GM19467 (cell line): ENCODE measurements at regions not wholly inside any gene's neighbourhood (a gene's known extent, or its start where the extent isn't known, plus 50 kb on each side); places are given as distances from the start of the nearest gene placed in this dataset.

Source experiments
- ATAC-seq: cut with Tn5 transposase; IDR thresholded peaks from one replicate; pipeline ENCODE4 v1.9.1; 2021; ENCODE audit warnings: mild to moderate bottlenecking, moderate library complexity; ENCODE audit not compliant: unreplicated experiment

DNA sequence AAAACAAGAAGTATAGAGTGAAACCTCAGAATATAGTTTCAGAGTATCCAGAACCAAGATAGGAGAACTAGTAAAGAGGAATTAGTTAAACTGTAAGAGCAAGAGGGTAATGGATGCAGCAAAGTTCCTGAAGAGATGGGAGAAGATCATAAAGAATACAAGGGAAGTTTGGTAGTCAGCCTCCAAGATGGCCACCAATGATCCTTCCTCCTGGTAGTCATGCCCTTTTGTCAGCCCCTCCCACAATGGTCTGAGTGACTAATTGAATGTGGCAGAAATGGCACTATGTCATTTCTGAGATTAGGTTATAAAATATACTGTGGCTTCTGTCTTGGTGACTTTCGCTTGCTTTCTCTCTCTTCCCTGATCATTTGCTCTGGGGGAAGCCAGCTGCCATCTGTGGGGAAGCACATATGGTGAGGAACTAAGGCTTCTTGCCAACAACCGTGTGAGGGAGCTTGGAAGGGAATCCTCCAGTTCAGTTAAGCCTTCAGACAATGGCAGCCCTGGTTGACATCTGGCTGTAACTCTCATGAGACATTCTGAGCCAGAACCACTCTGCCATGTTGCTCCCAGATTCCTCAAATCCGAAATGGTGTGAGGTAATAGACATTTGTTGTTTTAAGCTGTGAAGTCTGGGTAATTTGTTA, 55.3 kb upstream of the AMN1 start:
- ATAC-seq, result no peak

DNA sequence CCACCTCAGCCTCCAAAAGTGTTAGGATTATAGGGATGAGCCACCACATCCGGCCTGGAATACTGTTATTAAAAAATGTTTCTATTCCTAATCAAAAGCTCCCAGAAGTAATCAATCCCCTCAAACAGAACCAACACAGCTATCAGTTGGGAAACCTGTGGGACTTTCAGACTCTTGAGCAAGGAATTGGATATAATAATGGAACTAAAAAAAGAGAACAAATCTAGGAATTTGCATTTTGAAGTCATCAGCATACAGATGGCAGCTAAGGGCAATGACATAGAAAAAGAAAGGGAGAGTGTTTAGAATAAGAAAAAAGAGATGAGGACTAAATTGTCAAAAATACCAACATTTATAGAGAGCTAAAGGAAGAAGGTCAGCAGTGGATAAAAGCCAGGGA, 54.7 kb upstream of the AMN1 start:
- no peak for ATAC-seq

DNA sequence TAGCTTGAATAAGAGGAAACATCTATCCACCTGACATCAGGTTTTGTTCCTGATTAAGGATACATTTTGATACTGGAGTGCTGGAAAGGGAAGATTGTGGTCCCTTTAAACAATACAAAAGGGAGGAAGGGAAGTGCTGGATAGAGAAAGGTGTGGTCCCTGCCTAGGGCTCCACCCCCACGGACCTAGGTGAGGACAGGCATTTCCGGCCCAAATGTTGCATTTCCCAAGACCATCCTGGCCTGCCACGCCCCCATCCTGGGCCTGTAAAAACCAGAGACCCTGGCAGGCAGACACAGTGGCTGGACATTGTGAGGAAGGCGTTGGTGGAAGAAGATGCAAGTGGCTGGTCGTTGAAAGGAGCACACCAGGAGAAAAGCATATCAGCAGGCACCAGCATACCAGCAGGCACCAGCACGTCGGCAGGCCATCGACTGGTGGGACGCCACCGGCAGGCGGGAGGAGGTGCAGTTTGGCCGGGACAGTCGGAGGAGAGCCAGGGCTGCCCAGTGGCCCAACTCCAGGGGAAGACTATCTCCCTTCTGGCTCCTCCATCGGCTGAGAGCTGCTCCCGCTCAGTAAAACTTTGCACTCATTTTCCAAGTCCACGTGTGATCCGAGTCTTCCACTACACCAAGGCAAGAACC, 53.2 kb upstream of the AMN1 start:
- ATAC-seq, result no peak

DNA sequence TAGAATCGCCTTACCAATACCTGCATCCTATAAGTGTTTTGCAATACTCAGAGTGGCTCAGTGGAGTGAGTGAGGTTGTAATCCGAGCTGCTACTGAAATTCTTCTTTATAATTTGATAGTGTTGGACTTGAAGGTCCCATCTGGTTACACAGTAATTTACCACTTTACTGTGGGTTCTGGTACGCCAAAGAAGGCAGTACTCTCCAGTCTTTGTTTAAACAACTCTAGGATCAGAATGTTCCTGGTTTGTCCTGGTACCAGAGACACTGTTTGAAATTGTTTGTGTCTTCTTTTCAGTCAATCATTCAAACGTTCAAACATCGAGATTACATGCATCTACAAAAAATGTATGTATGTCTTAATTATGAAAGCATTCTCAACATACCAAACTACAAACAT, 51.3 kb upstream of the AMN1 start:
- no peak for ATAC-seq

DNA sequence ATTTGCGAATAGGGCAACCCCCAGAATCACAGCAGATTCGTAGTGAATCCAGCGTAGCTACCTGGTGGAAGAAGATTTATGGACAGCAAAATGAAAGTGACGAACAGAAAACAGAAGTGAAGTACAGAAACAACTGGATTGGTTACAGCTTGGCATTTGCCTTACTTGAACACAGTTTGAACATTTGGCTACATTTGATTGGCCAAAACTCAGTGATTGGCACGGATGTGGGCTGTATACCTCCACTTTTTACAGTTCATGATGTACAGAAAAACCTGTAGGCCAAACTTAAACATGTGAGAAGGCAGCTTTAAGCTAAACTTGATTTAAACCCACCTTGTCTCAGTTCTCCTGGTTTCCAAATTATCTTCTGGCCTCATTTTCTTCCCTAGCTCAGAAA, 49.9 kb upstream of the AMN1 start:
- ATAC-seq, result no peak
